Endodermal cell (in vitro differentiated cells): ENCODE measurements at regions not wholly inside any gene's neighbourhood (a gene's known extent, or its start where the extent isn't known, plus 50 kb on each side); places are given as distances from the start of the nearest gene placed in this dataset.

Experiments
- DNase-seq: peaks from one replicate; pipeline ENCODE4 v3.0.0-alpha.2; 2017
- H3K27ac ChIP-seq: 2 replicates; pipeline ENCODE4 v1.5.1; 2013; ENCODE audit warnings: mild to moderate bottlenecking, low read depth, low read length, moderate library complexity
- H3K27me3 ChIP-seq: 2 replicates; pipeline ENCODE4 v1.6.1; 2013; ENCODE audit warnings: mild to moderate bottlenecking, low read length, moderate library complexity; ENCODE audit not compliant: insufficient read depth, control insufficient read depth, poor library complexity, severe bottlenecking
- H3K36me3 ChIP-seq: 2 replicates; pipeline ENCODE4 v1.7.0; 2013; ENCODE audit warnings: mild to moderate bottlenecking, low read length, moderate library complexity; ENCODE audit not compliant: control insufficient read depth, insufficient read depth
- H3K4me1 ChIP-seq: one replicate; pipeline ENCODE4 v1.7.0; 2013; ENCODE audit warnings: low read length; ENCODE audit not compliant: control insufficient read depth, insufficient read depth
- H3K4me3 ChIP-seq: 2 replicates; pipeline ENCODE4 v1.5.1; 2013; ENCODE audit warnings: mild to moderate bottlenecking, low read length, moderate library complexity
- H3K9ac ChIP-seq: 2 replicates; pipeline ENCODE4 v1.6.1; 2013; ENCODE audit warnings: mild to moderate bottlenecking, low read length, moderate library complexity; ENCODE audit not compliant: poor library complexity, severe bottlenecking; ENCODE audit errors: extremely low read depth
- H3K9me3 ChIP-seq: 2 replicates; pipeline ENCODE4 v1.6.1; 2013; ENCODE audit warnings: mild to moderate bottlenecking, low read length, moderate library complexity; ENCODE audit not compliant: control insufficient read depth
- H3K27ac Mint-ChIP-seq: 2 replicates; pipeline ENCODE4 v1.8.0; 2020; ENCODE audit warnings: mixed read lengths
- H3K27me3 Mint-ChIP-seq: 2 replicates; pipeline ENCODE4 v1.8.0; 2021; ENCODE audit warnings: mild to moderate bottlenecking, mixed read lengths; ENCODE audit not compliant: insufficient read depth
- H3K36me3 Mint-ChIP-seq: 2 replicates; pipeline ENCODE4 v1.8.0; 2020; ENCODE audit warnings: low read depth, mixed read lengths
- H3K4me1 Mint-ChIP-seq: 2 replicates; pipeline ENCODE4 v1.8.0; 2020; ENCODE audit warnings: mixed read lengths
- H3K4me3 Mint-ChIP-seq: 2 replicates; pipeline ENCODE4 v1.8.0; 2020; ENCODE audit warnings: mild to moderate bottlenecking, moderate library complexity, mixed read lengths
- H3K9me3 Mint-ChIP-seq: 2 replicates; pipeline ENCODE4 v1.8.0; 2020; ENCODE audit warnings: mild to moderate bottlenecking, mixed read lengths
- CTCF ChIP-seq: fragments of 200-600 bp; sonication (generic); conservative IDR thresholded peaks from 2 replicates; pipeline ENCODE4 v1.5.0; 2021; ENCODE audit warnings: antibody characterized with exemption, mild to moderate bottlenecking
- WGBS, 2 experiments: methylation state at CpG; one replicate each; pipeline versions ENCODE4 v1.1.5 to v1.1.7; 2013; ENCODE audit warnings: missing lambda C conversion rate in 2 of 2, mixed read lengths in 1 of 2; ENCODE audit not compliant: insufficient coverage in 1 of 2, insufficient read length in 1 of 2; 5-methylcytosine and 5-hydroxymethylcytosine counted together

- Histone ChIP-seq H3K4me3 (no peak overlapping the region), H3K27ac (no peak overlapping the region), H3K9me3 (no peaks in the 10 kb centered on the region), H3K36me3 (no peaks in the 10 kb centered on the region), H3K4me1 (no peaks in the 10 kb centered on the region), H3K9ac (no peak overlapping the region), H3K27me3 (no peaks in the 10 kb centered on the region)
- Mint-ChIP-seq H3K4me3 (no peak overlapping the region), H3K27ac (no peak overlapping the region), H3K4me1 (peaks cover 3% of the 10 kb centered on the region), H3K36me3 (no peaks in the 10 kb centered on the region), H3K27me3 (no peaks in the 10 kb centered on the region), H3K9me3 (no peaks in the 10 kb centered on the region)
- TF ChIP-seq CTCF: no peak
- DNase-seq: no peak
- 96% methylated on average over 2 of the region's 2 CpGs; no CpG with 5 or more reads in 1 of the 2 experiments for WGBS, 2 experiments
Measured at GRCh38 chr7:46879783-46880182, 702.1 kb downstream of the TNS3 start.

DNA sequence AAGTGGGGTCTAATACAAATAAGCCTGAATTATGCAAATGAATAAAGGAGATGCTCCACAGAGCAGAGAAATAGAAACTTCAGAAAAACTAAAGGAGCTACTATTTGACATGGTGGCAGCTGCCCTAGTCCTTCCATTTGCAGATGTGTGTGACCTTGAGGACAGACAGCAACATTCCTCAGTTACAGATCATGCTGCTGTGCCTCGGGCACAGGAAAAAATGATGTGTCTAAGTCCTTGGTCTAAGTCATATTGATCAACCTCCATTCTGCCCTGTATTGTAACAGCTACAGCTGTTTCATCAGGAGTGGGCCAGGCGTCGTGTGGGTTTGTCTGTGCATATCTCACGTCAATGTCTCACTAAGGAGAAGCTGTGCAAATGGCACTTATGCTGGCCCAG is 710.4 kb downstream of the TNS3 start:
- Histone ChIP-seq H3K4me3 (no peak overlapping the region), H3K27me3 (no peaks in the 10 kb centered on the region), H3K27ac (no peak overlapping the region), H3K36me3 (no peaks in the 10 kb centered on the region), H3K4me1 (no peaks in the 10 kb centered on the region), H3K9me3 (no peaks in the 10 kb centered on the region), H3K9ac (no peak overlapping the region)
- TF ChIP-seq CTCF: no peak
- DNase-seq: no peak
- H3K27ac Mint-ChIP-seq: no peak overlapping the region
- no peaks in the 10 kb centered on the region for H3K4me1 Mint-ChIP-seq
- no peaks in the 10 kb centered on the region for H3K27me3 Mint-ChIP-seq
- no peaks in the 10 kb centered on the region for H3K36me3 Mint-ChIP-seq
- no peak overlapping the region for H3K4me3 Mint-ChIP-seq
- 93 to 97% methylated on average over 4 of the region's 4 CpGs for WGBS, 2 experiments
- no peaks in the 10 kb centered on the region for H3K9me3 Mint-ChIP-seq

DNA sequence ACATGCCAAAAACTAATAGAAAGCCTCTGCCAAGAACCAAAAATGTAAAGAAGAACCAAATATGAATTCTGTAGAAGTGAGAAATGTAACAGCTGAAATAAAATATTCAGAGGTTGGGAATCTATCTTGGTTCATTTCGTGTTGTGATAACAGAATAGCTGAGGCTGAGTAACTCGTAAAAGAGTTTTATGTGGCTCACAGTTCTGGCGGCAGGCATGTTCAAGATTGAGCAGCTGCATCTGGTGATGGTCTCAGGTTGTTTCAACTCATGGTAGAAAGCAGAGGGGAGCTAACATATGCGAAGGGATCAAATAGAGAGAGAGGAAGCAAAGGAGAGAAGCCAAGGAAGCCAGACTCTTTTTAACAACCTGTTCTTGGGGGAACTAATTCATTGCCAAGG is 717.2 kb downstream of the TNS3 start:
- Histone ChIP-seq H3K9ac (no peak overlapping the region), H3K27ac (no peak overlapping the region), H3K9me3 (no peaks in the 10 kb centered on the region), H3K36me3 (no peaks in the 10 kb centered on the region), H3K4me3 (no peak overlapping the region), H3K4me1 (no peaks in the 10 kb centered on the region), H3K27me3 (no peaks in the 10 kb centered on the region)
- peaks cover 18% of the 10 kb centered on the region for H3K4me1 Mint-ChIP-seq
- TF ChIP-seq CTCF: no peak
- H3K9me3 Mint-ChIP-seq: peaks cover 2% of the 10 kb centered on the region
- WGBS, 2 experiments: 94 to 98% methylated on average over 3 to 4 of the region's 4 CpGs
- no peak overlapping the region for H3K4me3 Mint-ChIP-seq
- H3K36me3 Mint-ChIP-seq: no peaks in the 10 kb centered on the region
- H3K27me3 Mint-ChIP-seq: no peaks in the 10 kb centered on the region
- no peak overlapping the region for H3K27ac Mint-ChIP-seq
- no peak for DNase-seq
